ENCODE measurements at regions not wholly inside any gene's neighbourhood (a gene's known extent, or its start where the extent isn't known, plus 50 kb on each side); places are given as distances from the start of the nearest gene placed in this dataset.

GRCh38 chr11:24297461-24297860, 199.4 kb upstream of the LUZP2 start:
- DNase-seq: peak; percentile 78

DNA sequence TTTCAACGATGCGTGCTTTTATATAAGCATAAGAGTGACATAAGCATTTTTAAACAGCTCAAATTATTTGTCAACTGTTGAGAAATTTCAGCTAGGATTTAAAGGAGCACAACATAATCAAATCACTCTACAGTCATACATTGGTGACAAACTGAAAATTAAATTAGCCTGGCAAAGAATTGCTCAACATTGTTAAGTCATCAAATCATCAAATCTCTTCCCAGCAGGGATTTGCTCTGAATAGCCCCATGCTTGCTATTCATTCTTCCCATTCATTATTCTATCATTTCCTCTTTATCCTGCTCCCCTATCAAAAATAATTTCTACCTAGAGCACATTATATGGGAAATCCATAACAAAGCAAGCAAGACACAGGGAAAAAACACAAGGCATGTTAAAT, 198.7 kb upstream of the LUZP2 start:
- DNase-seq: peak; percentile 55

DNA sequence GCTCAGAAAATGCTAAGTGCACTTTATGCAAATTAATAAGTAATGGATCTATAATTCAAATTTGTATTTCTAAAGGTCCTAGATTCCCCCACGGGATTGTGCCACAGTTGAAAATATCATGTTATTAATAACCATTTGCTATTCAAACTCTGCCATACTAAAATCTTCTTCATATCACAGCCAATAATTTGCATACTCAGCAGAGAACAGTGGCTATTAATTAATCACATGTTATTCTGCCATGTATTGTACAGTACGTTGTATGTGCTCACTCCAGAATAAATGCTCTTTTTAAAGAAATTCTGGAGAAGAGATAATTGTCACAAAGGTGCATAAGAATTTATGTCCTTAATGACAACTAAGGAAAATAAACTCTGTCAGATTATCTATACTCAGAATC, 184.9 kb upstream of the LUZP2 start:
- no peak for DNase-seq

DNA sequence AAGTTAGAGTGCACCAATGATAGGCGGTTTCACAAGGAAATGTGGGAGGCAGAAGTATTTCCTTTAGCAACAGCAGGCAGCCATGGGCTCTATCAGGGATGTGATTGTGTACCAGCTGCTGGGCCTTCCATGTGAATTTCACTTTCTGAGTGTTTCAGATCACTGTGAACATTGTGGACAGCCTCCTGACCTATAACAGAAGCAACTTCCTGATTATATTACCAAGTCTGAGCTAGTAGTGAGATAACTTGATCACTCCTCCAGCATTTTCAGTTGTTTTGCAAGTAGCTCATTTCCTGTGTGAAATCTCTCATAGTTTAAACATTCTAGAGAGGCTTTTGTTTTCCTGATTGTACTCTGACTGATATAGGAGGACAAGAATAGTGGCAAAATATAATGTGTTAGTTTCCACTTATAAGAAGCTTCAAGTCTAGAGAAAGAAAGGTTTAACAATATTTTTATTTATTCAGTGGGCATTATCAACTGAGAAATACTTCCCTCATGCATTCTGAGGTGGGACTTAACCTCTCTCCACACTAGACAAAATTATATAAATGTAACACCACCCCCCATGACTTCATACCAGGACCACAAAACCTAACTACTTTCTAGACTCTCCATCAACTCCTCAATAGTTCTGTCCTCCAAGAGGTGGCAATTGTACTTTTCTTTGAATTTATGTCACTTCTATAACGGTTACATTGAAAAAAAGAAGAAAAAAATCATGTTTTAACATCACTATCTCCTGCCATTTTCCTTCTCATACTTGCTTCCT, 184.2 kb upstream of the LUZP2 start:
- DNase-seq: no peak

GRCh38 chr11:24321229-24321628, 175.6 kb upstream of the LUZP2 start:
- DNase-seq: no peak

GRCh38 chr11:24324211-24324610, 172.6 kb upstream of the LUZP2 start:
- DNase-seq: no peak

DNA sequence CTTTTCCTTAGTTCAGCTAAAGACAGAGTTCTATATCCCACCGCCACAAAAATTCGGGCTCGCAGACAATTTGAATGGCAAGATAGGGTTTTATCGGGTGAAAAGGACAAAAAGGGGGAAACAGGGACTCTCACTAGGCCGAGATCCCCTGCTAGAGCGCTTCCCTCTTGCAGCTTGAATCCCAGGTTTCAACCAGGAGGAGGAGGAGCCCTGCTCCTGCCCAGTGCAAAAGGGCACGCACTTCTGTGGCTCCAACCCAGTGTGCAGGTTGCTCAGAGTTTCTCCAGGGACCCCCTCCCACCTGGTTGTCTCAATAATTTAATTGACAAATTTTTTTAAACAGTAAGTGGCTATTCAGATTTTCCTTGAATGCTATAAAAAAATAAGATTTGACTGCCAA, 152.6 kb upstream of the LUZP2 start:
- DNase-seq: no peak

GRCh38 chr11:24348908-24349307, 147.9 kb upstream of the LUZP2 start:
- no peak for DNase-seq

DNA sequence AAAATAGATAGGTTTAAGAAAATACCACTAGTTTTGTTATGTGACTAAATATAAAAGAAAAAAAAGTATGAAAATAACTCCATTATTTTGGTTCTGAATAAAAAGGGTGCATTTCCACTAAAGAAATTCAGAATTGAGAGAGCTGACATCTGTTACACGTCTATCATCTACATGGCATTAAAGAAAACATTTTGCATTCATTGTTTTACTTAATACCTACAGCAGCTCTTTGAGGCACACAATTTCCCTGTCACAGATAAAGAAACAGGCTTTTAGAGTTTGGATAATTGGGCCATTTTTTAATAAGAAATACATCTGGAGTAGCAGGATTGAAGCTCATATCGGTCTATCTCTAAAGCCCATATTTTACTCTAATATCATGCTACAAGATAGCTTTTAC, 145.7 kb upstream of the LUZP2 start:
- DNase-seq: no peak

DNA sequence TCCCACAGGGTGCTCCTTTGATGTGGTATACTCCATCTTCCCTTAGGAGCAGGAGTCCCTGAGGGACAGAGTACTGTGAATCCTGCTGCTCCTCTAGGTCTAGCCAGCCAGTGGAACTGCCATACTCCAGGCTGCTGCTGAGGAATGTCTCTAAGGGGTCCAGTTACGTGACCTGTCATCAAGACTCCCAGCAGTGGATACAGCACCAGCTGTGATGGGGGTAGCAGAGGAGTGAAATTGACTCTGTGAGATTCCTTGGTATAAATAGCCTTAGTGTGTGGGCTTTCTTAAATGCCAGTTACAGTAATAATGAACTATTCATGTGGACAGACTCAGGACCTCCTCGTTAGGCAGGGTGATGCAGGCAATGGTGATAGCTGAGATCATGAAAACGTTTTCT, 140.4 kb upstream of the LUZP2 start:
- no peak for DNase-seq

GRCh38 chr11:24357620-24358410, 139.0 kb upstream of the LUZP2 start:
- no peak for DNase-seq

DNA sequence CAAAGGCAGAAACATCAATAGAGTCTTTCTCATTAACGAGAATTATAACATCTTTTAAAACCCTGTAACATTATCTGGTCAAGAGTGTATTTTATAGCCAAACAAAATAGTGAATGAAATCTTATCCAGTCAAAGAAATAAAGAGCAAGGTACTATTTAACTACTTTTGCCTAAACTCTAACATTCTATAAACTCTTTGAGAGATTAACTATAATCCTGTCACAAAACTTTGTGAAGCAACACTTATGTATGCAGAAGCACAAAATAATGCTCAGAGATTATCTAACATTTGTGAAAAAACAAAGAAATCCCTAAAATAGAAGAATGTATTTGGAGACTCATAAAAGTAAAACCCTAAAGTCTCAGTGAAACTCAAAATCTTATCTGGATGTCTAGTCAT, 124.4 kb upstream of the LUZP2 start:
- no peak for DNase-seq

DNA sequence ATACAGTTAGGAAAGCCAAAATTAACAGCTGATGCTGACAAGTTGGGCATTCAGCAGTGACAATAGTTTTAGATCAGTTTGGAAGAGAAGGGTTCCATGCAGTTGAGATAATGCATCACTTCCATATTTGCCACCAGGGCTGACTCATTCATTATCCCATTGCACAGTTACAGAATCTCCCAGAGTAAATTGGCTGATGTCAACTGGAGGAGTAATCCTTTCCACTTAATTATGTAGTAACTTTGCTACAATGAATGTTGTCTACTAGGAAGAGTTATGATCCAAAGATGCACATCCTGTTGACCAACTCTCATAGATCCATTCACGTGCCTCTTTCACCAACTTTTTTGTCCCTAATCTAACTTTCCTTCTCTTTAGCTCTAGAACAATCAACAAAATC, 123.3 kb upstream of the LUZP2 start:
- DNase-seq: no peak

DNA sequence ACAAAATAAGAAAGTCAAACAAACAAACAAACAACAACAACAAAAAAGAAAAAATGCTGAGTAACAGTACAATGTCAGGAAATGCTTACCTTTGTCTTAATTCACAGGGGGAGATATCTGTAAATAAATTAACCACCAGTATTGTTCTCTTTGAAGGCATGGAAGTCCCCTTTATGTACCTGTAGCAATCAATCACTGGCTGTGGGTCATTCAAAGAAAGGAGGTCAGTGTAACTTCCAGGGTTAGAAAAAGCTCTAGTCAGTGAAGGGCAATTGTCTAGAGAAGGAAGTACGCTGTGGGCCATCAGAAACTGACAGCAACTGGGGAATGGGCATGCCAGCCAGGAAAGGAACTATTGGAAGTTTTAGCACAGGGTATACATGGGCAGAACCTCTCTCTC, 121.5 kb upstream of the LUZP2 start:
- no peak for DNase-seq

- no peak for DNase-seq
These were observed 120.9 kb upstream of the LUZP2 start for GRCh38 chr11:24375931-24376330.

GRCh38 chr11:24383137-24383536, 113.7 kb upstream of the LUZP2 start:
- DNase-seq: no peak

DNA sequence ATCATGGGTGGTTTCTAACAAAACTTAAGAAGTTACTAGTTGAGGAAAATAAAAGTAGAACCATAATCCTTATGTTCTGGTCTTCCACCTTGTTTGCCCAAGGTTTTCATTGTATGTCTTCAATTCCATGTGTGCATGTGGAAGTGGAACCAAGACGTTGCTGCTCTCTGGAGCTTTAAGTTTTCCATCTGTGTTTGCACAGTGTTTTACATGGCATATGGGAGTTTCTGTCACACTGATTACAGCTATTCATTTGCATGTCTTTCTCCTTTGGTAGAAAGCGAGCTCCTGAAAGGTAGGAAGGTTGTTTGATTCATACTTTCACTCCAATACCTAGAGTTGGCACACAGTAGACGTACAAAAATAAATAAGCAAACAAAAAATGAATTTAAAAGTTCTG, 112.6 kb upstream of the LUZP2 start:
- DNase-seq: no peak

- no peak for DNase-seq
These were observed 110.1 kb upstream of the LUZP2 start for GRCh38 chr11:24386546-24387397.

DNA sequence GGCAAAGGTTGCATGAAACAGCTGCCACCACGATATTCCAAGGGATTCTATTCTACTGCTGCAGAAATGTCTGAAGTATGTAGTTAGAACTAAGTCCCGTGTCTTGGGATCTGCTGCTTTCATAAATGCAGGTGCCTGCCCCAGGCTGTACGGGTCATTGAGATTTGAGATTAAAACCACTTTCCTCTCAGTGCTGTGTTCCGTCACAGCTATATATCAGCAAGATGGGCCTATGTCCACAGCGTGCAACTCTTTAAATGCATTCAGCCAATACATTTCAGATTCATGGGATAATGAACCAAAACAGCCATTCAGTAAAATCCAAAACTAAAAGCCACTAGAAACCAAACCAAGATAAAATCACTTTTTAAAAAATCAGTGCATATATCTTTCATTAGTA, 107.3 kb upstream of the LUZP2 start:
- no peak for DNase-seq

DNA sequence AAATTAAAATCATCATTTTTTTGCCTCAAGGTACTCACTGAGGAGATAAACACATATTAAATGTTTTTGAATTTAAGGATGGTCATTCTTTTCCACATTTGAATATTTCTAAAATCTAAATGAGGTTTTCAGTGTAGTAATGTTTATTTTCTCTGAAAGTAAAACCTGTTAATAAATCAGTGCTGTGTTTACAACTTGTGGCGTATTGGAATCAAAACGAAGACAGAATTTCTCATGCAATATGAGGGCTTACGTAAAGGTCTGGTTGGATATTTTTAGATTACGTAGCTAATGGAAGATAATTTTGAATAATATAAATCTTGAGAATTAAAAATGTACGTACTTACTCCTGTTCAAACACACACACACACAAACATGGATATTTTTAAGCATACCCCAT, 106.8 kb upstream of the LUZP2 start:
- no peak for DNase-seq

DNA sequence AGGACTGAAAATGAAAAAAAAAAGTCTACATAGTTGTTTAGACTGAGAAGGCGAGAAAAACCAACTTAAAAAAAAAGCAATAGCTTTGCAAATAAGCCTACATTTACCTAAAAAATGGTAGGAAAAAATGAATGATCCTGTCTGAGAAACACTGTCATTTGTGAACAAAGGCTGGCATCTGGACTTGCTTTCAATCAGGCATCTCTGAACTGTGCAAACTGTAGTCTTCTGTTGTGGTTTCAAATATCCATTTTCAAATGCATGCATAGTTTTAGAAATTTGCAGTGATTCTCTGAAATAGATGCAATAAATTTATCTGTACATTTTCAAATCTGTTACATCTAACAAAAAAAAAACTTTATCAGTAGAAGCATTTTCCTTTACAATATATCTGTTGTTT, 106.1 kb upstream of the LUZP2 start:
- no peak for DNase-seq

DNA sequence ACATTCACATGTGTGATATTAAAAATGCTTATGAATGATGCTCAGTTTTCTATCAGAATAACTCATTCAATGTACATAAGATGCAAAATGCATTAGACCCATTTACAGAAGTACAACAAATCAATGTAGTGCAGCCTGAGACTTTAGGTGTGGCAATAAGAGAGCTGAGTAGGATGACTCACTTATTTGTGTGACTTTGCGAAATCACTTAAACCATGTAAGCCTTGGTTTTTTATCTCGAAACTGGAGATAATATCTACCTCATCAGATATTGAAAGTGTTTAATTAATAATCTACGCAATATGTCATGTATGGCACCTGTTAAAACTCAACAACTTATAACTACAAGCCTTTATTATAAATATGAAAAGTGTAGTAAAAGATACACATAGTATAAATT, 105.7 kb upstream of the LUZP2 start:
- DNase-seq: no peak

DNA sequence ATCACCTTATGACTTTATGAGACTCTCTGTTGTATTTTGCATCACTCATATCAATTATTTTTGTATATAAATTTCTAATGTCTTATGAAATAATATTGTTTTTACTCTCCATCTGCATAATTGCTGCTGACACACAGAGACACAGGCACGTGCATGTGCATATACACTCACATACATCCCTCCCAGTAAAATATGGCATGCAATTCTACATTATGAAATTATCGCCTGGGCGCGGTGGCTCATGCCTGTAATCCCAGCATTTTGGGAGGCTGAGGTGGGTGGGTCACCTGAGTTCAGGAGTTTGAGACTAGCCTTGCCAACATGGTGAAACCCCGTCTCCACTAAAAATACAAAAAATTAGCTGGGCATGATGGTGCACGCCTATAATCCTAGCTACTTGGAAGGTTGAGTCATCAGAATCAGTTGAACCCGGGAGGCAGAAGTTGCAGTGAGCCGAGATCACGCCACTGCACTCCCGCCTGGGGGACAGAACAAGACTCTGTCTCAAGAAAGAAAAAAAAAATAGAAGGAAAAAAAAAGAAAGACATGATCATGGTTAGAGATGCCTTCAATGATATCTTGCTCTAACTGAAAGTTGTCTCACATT, 96.7 kb upstream of the LUZP2 start:
- DNase-seq: no peak
